ENCODE measurements at regions not wholly inside any gene's neighbourhood (a gene's known extent, or its start where the extent isn't known, plus 50 kb on each side); places are given as distances from the start of the nearest gene placed in this dataset.

GRCh38 chr14:83171761-83172160, 1638.1 kb upstream of the SEL1L start:
- TF ChIP-seq TAF1 (IDR thresholded peaks at IDR 0.05; ENCODE audit: borderline replicate concordance, insufficient read depth, low read length): no peak
- no peak for TF ChIP-seq FOXP2 (optimal IDR thresholded peaks at IDR 0.05; ENCODE audit: borderline replicate concordance, extremely low read depth, extremely low read length, insufficient read depth)
- no peak for TF ChIP-seq SIN3A (IDR thresholded peaks at IDR 0.05; ENCODE audit: borderline replicate concordance, insufficient read depth, low read length)
- TF ChIP-seq POLR2AphosphoS5 (IDR thresholded peaks at IDR 0.05; ENCODE audit: low read depth, low read length): no peak
- TF ChIP-seq REST (IDR thresholded peaks at IDR 0.05; ENCODE audit: insufficient read depth in 1 of 2, low read depth in 2 of 2, low read length in 2 of 2): no peak

- TF ChIP-seq POLR2AphosphoS5 (IDR thresholded peaks at IDR 0.05; ENCODE audit: low read depth, low read length): no peak
- no peak for TF ChIP-seq TAF1 (IDR thresholded peaks at IDR 0.05; ENCODE audit: borderline replicate concordance, insufficient read depth, low read length)
- no peak for TF ChIP-seq REST (IDR thresholded peaks at IDR 0.05; ENCODE audit: insufficient read depth in 1 of 2, low read depth in 2 of 2, low read length in 2 of 2)
- no peak for TF ChIP-seq SIN3A (IDR thresholded peaks at IDR 0.05; ENCODE audit: borderline replicate concordance, insufficient read depth, low read length)
- no peak for TF ChIP-seq FOXP2 (optimal IDR thresholded peaks at IDR 0.05; ENCODE audit: borderline replicate concordance, extremely low read depth, extremely low read length, insufficient read depth)
Measured at GRCh38 chr14:83172363-83172762, 1638.7 kb upstream of the SEL1L start.

GRCh38 chr14:83173687-83174086, 1640.0 kb upstream of the SEL1L start:
- TF ChIP-seq POLR2AphosphoS5 (IDR thresholded peaks at IDR 0.05; ENCODE audit: low read depth, low read length): no peak
- TF ChIP-seq SIN3A (IDR thresholded peaks at IDR 0.05; ENCODE audit: borderline replicate concordance, insufficient read depth, low read length): no peak
- TF ChIP-seq TAF1 (IDR thresholded peaks at IDR 0.05; ENCODE audit: borderline replicate concordance, insufficient read depth, low read length): no peak
- no peak for TF ChIP-seq REST (IDR thresholded peaks at IDR 0.05; ENCODE audit: insufficient read depth in 1 of 2, low read depth in 2 of 2, low read length in 2 of 2)
- TF ChIP-seq FOXP2 (optimal IDR thresholded peaks at IDR 0.05; ENCODE audit: borderline replicate concordance, extremely low read depth, extremely low read length, insufficient read depth): no peak

- no peak for TF ChIP-seq REST (IDR thresholded peaks at IDR 0.05; ENCODE audit: insufficient read depth in 1 of 2, low read depth in 2 of 2, low read length in 2 of 2)
Measured at GRCh38 chr14:83184531-83184930, 1650.9 kb upstream of the SEL1L start.

- TF ChIP-seq FOXP2 (optimal IDR thresholded peaks at IDR 0.05; ENCODE audit: borderline replicate concordance, extremely low read depth, extremely low read length, insufficient read depth) (no peak), SIN3A (IDR thresholded peaks at IDR 0.05; ENCODE audit: borderline replicate concordance, insufficient read depth, low read length) (no peak), TAF1 (IDR thresholded peaks at IDR 0.05; ENCODE audit: borderline replicate concordance, insufficient read depth, low read length) (no peak)
Measured at GRCh38 chr14:83196236-83196635, 1662.6 kb upstream of the SEL1L start.
